Choroid plexus epithelial cell (primary cell): ENCODE measurements at regions not wholly inside any gene's neighbourhood (a gene's known extent, or its start where the extent isn't known, plus 50 kb on each side); places are given as distances from the start of the nearest gene placed in this dataset.
"Not testable (repeated sequence)": the region's sequence is repeated elsewhere in the genome, so short reads cannot be mapped to it uniquely, and the experiment has no call there.

Experiments used
- DNase-seq: peaks from one replicate; pipeline ENCODE4 v3.0.0-alpha.2; 2010; ENCODE audit warnings: low read depth
- H3K4me3 ChIP-seq: 2 replicates; pipeline ENCODE4 v1.5.1; 2011; ENCODE audit warnings: low read depth, mild to moderate bottlenecking, control low read depth, low read length, moderate library complexity
- TF ChIP-seq, protein P1 (sequence below): conservative IDR thresholded peaks from 2 replicates; pipeline ENCODE4 v1.5.1; 2011; ENCODE audit warnings: low read depth, mild to moderate bottlenecking, control low read depth, inconsistent platforms, low read length, moderate library complexity

DNA sequence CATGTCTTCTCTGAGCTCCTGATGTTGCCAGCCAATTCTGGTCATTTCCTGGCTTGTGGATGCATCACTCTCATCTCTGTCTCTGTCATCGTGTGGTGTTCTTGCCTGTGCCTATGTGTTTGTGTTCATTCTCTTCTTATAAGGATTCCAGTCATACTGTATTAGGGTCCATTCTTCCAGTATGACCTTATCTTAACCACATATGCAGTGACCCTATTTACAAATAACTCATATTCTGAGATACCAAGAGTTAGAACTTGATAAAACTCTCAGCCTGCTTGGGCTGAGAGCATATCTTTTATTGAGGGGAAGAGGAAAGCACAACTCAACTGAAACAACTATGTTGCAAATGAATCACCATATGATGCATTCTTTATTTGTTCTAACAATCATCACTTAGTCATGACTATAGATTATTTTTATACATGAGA is 189.0 kb upstream of the ANXA10 start:
- peak; percentile 55 for DNase-seq
- TF ChIP-seq, protein P1, sequence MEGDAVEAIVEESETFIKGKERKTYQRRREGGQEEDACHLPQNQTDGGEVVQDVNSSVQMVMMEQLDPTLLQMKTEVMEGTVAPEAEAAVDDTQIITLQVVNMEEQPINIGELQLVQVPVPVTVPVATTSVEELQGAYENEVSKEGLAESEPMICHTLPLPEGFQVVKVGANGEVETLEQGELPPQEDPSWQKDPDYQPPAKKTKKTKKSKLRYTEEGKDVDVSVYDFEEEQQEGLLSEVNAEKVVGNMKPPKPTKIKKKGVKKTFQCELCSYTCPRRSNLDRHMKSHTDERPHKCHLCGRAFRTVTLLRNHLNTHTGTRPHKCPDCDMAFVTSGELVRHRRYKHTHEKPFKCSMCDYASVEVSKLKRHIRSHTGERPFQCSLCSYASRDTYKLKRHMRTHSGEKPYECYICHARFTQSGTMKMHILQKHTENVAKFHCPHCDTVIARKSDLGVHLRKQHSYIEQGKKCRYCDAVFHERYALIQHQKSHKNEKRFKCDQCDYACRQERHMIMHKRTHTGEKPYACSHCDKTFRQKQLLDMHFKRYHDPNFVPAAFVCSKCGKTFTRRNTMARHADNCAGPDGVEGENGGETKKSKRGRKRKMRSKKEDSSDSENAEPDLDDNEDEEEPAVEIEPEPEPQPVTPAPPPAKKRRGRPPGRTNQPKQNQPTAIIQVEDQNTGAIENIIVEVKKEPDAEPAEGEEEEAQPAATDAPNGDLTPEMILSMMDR, result no peak
- no peak overlapping the region for H3K4me3 ChIP-seq

DNA sequence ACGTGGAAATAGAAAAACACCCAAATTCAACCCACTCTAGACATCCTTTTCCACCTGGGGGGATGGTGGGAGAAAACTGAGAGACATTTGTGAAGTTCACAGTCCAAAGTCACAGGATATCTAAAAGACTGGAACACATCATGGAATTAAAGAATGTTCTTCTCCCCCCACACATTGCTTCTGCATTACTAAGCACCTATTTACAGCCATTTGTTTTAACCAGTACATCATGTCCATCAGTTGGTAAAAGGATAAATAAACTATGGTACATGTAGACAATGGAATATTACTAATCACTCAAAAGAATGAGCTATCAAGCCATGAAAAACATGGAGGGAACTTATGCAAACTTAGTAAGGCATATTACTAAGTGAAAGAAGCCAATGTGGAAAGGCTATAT is 185.5 kb upstream of the ANXA10 start:
- TF ChIP-seq, protein P1, result no peak
- peak; percentile 13 for DNase-seq
- H3K4me3 ChIP-seq, result no peak overlapping the region

DNA sequence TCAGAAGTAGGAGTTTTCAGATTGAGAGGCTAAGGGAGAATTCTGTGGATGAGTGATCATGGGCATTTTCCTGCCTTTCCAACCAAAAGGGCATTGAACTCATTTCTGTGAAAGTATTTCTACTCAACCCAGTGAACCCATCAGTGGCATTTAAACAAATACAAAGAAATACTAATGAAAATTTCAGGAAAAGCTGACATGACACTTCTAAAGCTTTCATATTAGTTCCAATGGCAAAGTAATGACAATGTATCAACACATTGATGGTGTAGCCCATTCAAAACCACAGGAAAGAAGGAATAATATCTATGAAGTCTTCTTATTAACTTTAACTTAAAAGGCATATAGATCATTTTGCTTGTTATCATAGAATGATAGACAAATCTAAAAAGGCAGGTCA is 183.5 kb upstream of the ANXA10 start:
- DNase-seq, result no peak
- H3K4me3 ChIP-seq, result no peak overlapping the region
- TF ChIP-seq, protein P1, result no peak

DNA sequence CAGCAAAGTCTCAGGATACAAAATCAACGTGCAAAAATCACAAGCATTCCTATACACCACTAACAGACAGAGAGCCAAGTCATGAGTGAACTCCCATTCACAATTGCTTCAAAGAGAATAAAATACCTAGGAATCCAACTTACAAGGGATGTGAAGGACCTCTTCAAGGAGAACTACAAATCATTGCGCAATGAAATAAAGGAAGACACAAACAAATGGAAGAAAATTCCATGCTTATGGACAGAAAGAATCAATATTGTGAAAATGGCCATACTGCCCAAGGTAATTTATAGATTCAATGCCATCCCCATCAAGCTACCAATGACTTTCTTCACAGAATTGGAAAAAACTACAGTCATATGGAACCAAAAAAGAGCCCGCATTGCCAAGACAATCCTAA is 179.8 kb upstream of the ANXA10 start:
- H3K4me3 ChIP-seq, DNase-seq: not testable (repeated sequence)

DNA sequence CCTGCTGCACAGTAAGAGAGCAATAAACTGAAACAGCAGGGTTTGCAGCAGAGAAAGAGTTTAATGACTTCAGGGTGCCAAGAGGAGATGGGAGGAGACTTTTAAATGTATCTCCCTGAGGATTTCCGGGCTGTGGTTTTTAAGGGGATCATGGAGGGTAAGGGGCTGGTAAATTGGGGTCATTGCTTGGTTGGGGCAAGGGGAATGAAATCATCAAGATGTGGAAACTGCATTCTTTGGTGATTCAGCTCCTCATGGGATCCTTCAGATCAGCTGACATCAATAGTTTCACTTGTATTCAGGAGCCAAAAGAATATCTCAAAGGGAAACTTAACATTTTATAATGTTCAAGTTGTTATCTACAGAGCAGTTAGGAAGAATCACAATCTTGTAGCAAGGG is 174.3 kb upstream of the ANXA10 start:
- no peak overlapping the region for H3K4me3 ChIP-seq
- DNase-seq, result peak; percentile 35
- TF ChIP-seq, protein P1, result no peak

DNA sequence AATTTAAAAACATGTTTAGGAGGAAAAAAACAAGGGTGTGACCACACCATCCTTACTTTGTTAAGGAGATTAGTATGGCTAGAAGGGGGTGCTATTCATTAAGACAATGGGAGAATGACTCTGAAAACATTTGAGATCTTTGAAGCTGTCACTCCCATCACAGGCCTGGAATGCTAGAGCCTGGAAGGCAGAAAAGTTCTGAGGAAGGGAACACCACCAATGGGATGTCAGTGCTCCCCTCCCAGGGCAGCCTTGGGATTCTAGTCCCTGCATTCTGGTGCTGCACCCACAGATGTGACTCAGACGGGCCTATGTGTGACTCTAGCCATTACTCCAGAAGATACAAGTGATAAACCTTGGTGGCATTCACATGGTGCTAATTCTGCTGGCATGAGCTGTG is 162.2 kb upstream of the ANXA10 start:
- DNase-seq, result no peak
- H3K4me3 ChIP-seq, result no peak overlapping the region
- TF ChIP-seq, protein P1, result no peak

DNA sequence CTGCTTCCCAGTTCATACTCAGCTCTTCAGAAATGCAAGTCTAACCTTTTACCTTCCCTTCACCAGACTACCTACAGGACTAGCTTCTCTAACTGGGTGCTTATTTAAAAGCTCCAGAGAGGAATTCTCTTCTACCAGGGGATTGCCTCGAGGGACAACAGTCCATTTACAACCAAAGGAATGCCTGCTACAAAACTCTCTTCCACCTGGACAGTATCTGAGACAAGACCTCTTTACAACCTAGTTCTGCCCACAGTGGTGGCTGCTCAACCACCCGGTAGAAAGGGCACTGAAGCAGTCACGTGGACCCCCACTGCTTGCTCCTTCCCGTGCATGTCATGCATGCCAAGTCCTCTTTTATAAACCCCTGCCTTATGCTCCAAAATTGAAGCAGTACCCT is 158.1 kb upstream of the ANXA10 start:
- DNase-seq, result no peak
- TF ChIP-seq, protein P1, result no peak
- no peak overlapping the region for H3K4me3 ChIP-seq
